Endodermal cell (in vitro differentiated cells): ENCODE measurements at regions not wholly inside any gene's neighbourhood (a gene's known extent, or its start where the extent isn't known, plus 50 kb on each side); places are given as distances from the start of the nearest gene placed in this dataset.

Experiments used
- DNase-seq: peaks from one replicate; pipeline ENCODE4 v3.0.0-alpha.2; 2017
- H3K27ac ChIP-seq: 2 replicates; pipeline ENCODE4 v1.5.1; 2013; ENCODE audit warnings: mild to moderate bottlenecking, low read depth, low read length, moderate library complexity
- H3K27me3 ChIP-seq: 2 replicates; pipeline ENCODE4 v1.6.1; 2013; ENCODE audit warnings: mild to moderate bottlenecking, low read length, moderate library complexity; ENCODE audit not compliant: insufficient read depth, control insufficient read depth, poor library complexity, severe bottlenecking
- H3K36me3 ChIP-seq: 2 replicates; pipeline ENCODE4 v1.7.0; 2013; ENCODE audit warnings: mild to moderate bottlenecking, low read length, moderate library complexity; ENCODE audit not compliant: control insufficient read depth, insufficient read depth
- H3K4me1 ChIP-seq: one replicate; pipeline ENCODE4 v1.7.0; 2013; ENCODE audit warnings: low read length; ENCODE audit not compliant: control insufficient read depth, insufficient read depth
- H3K4me3 ChIP-seq: 2 replicates; pipeline ENCODE4 v1.5.1; 2013; ENCODE audit warnings: mild to moderate bottlenecking, low read length, moderate library complexity
- H3K9ac ChIP-seq: 2 replicates; pipeline ENCODE4 v1.6.1; 2013; ENCODE audit warnings: mild to moderate bottlenecking, low read length, moderate library complexity; ENCODE audit not compliant: poor library complexity, severe bottlenecking; ENCODE audit errors: extremely low read depth
- H3K9me3 ChIP-seq: 2 replicates; pipeline ENCODE4 v1.6.1; 2013; ENCODE audit warnings: mild to moderate bottlenecking, low read length, moderate library complexity; ENCODE audit not compliant: control insufficient read depth
- H3K27ac Mint-ChIP-seq: 2 replicates; pipeline ENCODE4 v1.8.0; 2020; ENCODE audit warnings: mixed read lengths
- H3K27me3 Mint-ChIP-seq: 2 replicates; pipeline ENCODE4 v1.8.0; 2021; ENCODE audit warnings: mild to moderate bottlenecking, mixed read lengths; ENCODE audit not compliant: insufficient read depth
- H3K36me3 Mint-ChIP-seq: 2 replicates; pipeline ENCODE4 v1.8.0; 2020; ENCODE audit warnings: low read depth, mixed read lengths
- H3K4me1 Mint-ChIP-seq: 2 replicates; pipeline ENCODE4 v1.8.0; 2020; ENCODE audit warnings: mixed read lengths
- H3K4me3 Mint-ChIP-seq: 2 replicates; pipeline ENCODE4 v1.8.0; 2020; ENCODE audit warnings: mild to moderate bottlenecking, moderate library complexity, mixed read lengths
- H3K9me3 Mint-ChIP-seq: 2 replicates; pipeline ENCODE4 v1.8.0; 2020; ENCODE audit warnings: mild to moderate bottlenecking, mixed read lengths
- CTCF ChIP-seq: fragments of 200-600 bp; sonication (generic); conservative IDR thresholded peaks from 2 replicates; pipeline ENCODE4 v1.5.0; 2021; ENCODE audit warnings: antibody characterized with exemption, mild to moderate bottlenecking
- WGBS, 2 experiments: methylation state at CpG; one replicate each; pipeline versions ENCODE4 v1.1.5 to v1.1.7; 2013; ENCODE audit warnings: missing lambda C conversion rate in 2 of 2, mixed read lengths in 1 of 2; ENCODE audit not compliant: insufficient coverage in 1 of 2, insufficient read length in 1 of 2; 5-methylcytosine and 5-hydroxymethylcytosine counted together

DNA sequence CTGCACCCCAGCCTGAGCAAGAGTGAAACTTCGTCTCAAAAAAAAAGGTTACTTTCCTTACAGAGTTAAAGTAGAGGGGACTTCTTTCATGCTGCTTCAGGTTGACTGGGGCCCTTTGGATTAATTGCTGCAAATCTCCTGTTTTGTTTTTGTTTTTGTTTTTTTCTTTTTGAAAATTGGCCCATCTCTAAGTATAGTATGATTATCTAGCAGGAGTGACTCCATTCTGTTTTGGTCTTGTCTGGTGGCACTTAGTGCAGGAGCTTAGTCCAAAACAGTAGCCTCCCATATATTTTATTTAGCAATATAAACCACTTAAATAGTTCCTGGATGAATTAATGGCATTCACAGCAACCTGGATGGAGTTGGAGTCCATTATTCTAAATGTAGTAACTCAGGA, 113.0 kb downstream of the RPL22L1 start:
- H3K27ac ChIP-seq = no peak overlapping the region
- TF ChIP-seq CTCF = no peak
- Mint-ChIP-seq H3K27me3 (no peaks in the 10 kb centered on the region), H3K9me3 (no peaks in the 10 kb centered on the region), H3K27ac (no peak overlapping the region), H3K36me3 (no peaks in the 10 kb centered on the region), H3K4me1 (peaks cover 17% of the 10 kb centered on the region), H3K4me3 (no peak overlapping the region)
- no peak overlapping the region for H3K9ac ChIP-seq
- DNase-seq = no peak
- H3K36me3 ChIP-seq = no peaks in the 10 kb centered on the region
- H3K27me3 ChIP-seq = no peaks in the 10 kb centered on the region
- 93 to 100% methylated on average over 1 of the region's 1 CpG for WGBS, 2 experiments
- H3K4me1 ChIP-seq = peaks cover 9% of the 10 kb centered on the region
- no peaks in the 10 kb centered on the region for H3K9me3 ChIP-seq
- no peak overlapping the region for H3K4me3 ChIP-seq

DNA sequence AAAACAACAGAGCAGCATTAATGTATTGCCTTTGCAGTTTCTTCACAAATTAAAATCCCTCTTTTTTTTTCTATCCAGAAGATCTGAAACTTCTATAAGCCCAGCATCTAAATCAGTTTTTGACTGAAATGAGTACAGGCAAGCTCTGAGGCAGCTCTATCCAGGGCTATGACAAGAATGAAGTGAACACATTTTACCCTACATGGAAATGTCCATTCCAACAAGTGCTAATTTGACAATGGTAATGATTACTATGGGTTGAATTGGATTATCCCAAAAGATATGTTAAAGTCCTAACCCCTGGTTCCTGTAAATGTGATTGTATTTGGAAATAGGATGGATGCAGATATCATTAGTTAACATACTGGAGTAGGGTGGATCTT, 115.7 kb downstream of the RPL22L1 start:
- H3K27ac Mint-ChIP-seq = no peak overlapping the region
- no peaks in the 10 kb centered on the region for H3K27me3 Mint-ChIP-seq
- Histone ChIP-seq H3K36me3 (no peaks in the 10 kb centered on the region), H3K27ac (no peak overlapping the region), H3K9ac (no peak overlapping the region), H3K4me3 (no peak overlapping the region), H3K4me1 (peaks cover 3% of the 10 kb centered on the region), H3K27me3 (no peaks in the 10 kb centered on the region), H3K9me3 (peaks cover 4% of the 10 kb centered on the region)
- peaks cover 15% of the 10 kb centered on the region for H3K4me1 Mint-ChIP-seq
- DNase-seq = no peak
- H3K36me3 Mint-ChIP-seq = no peaks in the 10 kb centered on the region
- TF ChIP-seq CTCF = no peak
- no peak overlapping the region for H3K4me3 Mint-ChIP-seq
- H3K9me3 Mint-ChIP-seq = no peaks in the 10 kb centered on the region

GRCh38 chr3:170753421-170754310, 116.3 kb downstream of the RPL22L1 start:
- Histone ChIP-seq H3K4me3 (no peak overlapping the region), H3K9me3 (peaks cover 4% of the 10 kb centered on the region), H3K9ac (no peak overlapping the region), H3K27me3 (no peaks in the 10 kb centered on the region), H3K27ac (no peak overlapping the region), H3K4me1 (peaks cover 3% of the 10 kb centered on the region), H3K36me3 (no peaks in the 10 kb centered on the region)
- no peak for DNase-seq
- Mint-ChIP-seq H3K9me3 (no peaks in the 10 kb centered on the region), H3K4me1 (peaks cover 14% of the 10 kb centered on the region), H3K27me3 (no peaks in the 10 kb centered on the region), H3K36me3 (no peaks in the 10 kb centered on the region), H3K4me3 (no peak overlapping the region), H3K27ac (no peak overlapping the region)
- TF ChIP-seq CTCF = no peak
- WGBS, 2 experiments = 86 to 100% methylated on average over 1 of the region's 2 CpGs
